HG03196 (cell line): ENCODE measurements at regions not wholly inside any gene's neighbourhood (a gene's known extent, or its start where the extent isn't known, plus 50 kb on each side); places are given as distances from the start of the nearest gene placed in this dataset.

Experiments used
- ATAC-seq: cut with Tn5 transposase; IDR thresholded peaks from one replicate; pipeline ENCODE4 v1.9.1; 2021; ENCODE audit not compliant: unreplicated experiment

GRCh38 chr10:21068026-21068656 lies 171.0 kb upstream of the NEBL start:
- ATAC-seq: no peak

- no peak for ATAC-seq
Observed at GRCh38 chr10:21065621-21066248, 168.6 kb upstream of the NEBL start.

DNA sequence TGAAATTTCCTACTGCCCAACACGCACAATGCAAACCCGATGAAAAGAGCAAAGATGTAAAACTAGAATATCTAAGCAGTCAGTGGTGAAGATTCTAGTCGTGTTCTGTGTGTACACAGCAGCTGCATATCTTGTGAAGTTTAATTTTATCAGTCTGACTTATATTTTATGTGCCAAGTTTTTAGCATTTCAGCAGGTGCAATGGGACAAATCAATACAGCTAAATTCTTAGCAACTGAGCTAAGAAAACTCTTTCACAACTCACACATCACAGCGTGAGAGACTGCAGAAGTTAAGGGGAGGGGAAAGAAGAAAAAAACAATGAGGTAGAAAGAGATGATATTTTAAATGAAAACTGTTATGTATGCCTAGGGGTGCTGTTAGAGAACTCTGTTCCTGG lies 164.9 kb upstream of the NEBL start:
- ATAC-seq: no peak

- ATAC-seq: no peak
Observed at GRCh38 chr10:21061184-21061583, 164.1 kb upstream of the NEBL start.

DNA sequence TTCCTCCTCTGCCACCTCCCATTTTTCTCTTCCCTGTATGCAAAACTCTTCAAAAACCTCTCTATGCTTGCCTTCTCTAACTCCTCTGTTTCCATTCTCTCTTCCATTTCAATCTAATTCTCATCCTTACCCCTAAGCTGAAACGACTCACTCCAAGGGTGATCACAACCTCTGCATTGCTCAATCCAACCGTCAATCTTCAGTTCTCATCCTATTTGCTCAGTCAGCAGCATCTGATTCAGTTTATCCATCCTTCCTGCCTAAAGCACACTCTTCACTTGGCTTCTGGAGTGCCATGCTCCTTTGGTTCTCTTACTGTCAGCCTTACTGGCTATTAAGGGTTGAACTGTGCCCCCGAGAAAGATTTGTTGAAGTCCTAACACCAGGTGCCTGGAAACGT lies 163.5 kb upstream of the NEBL start:
- no peak for ATAC-seq

DNA sequence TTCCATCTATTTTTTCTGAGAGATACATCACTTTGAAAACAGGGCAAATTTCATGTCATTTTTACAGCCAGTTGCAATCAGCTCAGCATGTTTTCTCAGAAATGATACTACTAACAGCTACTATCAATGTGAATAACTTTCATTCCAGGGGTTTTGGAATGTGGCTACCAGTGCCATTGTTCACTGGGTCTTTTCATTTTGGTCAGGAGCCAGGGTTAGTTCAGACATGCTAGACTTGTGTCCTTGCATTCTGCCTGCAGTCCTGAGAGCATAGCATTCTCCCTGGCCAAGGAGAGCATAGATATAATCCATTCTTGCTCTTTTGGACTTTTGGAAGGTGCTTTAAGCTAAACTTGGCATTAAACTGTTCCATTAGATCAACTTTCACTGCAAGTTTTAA lies 160.9 kb upstream of the NEBL start:
- ATAC-seq: no peak

DNA sequence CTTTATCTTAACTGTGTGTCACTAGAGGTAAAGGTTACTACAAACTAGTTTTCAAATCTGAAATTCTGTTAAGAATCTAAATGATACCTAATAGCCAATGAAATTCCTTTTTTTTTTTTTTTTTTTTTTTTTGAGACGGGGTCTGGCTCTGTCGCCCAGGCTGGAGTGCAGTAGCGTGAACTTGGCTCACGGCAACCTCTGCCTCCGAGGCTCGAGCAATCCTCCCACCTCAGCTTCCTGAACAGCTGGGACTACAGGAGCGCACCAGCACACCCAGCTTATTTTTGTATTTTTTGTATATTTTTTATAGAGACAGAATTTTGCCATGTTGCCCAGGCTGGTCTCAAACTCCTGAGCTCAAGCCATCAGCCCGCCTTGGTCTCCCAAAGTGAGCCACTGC lies 160.3 kb upstream of the NEBL start:
- ATAC-seq: no peak

DNA sequence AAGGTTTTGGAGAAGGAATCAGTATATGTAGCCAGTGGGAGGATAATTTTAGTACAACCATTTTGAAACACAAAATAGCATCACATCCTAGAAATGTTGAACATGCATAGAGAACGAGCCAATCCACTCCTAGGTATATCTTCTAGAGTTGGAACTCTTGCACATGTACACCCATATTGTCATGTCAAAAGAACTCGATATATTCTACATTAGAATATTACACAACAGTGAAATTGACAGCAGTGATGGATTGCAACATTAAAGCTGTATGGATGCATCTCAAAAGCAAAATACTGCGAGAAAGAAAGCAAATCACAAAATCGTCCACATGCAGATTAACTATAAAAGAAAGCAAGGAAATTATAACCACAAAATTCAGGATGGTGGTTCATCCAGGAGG lies 159.3 kb upstream of the NEBL start:
- no peak for ATAC-seq

DNA sequence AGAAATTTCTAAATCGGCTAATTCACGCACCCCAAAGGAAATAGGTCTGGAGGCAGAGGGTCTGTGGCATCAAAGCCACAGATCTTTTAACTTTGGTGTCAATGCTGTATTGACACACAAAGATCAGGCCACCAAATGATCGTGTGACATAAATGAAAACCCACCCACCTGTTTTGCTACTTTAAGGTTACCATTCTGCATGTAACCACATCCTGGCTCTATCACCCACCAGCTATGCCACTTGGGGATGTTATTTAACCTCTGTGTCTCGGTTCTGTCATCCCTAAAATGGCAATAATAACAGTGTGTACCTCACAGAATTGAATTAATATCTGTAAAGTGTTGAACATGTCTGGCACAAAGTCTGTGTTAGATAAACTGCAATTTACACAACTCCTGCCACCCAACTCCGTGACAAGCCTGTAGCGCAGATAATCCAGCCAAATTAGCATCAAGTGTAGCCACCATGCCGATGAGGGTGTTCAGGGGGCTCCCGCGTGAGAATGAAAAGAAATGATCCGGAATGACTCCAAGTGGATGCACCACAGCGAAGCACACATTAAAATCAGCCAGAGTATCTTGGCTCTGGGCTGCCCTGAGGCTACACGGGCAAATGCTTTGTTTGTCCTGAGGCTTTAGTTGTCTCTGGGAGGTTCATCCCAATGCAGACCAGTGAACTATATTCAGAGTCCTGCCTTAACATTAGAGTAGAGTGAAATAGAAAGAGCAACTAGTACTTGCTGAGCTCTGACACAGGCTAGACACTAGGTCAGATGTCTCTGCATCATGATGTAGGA lies 158.4 kb upstream of the NEBL start:
- ATAC-seq: no peak

DNA sequence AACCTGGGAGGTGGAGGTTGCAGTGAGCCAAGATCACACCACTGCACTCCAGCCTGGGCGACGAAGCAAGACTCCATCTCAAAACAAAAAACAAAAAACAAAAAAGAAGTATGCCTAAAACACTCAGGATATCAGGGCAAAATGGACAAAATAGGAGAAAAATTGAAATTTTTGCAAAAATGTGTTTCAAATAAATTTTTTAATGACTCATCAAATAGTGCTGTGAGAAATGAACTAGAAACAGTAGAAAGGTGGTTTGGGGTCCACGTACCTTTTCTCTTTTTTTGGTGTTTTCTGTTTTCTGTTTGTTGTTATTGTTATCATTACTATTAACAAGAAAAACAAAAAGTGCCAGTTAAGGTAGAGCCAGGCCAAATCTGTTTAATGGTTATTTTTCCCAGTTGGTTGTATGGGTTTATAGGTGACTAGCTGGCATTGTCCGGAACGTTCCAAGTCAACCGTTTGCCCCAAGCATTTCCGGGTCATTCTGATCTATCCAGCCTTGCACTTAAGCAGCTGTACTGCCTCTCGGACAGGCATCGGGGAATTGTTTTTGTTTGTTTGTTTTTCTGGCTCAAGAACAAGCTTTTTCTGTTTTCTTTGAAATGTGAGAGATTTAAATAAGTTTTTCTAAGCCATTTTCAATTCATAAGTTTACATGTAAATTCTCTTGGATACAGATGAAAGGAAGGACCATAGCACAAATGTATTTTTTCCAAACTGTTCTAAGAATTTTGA lies 157.0 kb upstream of the NEBL start:
- no peak for ATAC-seq

DNA sequence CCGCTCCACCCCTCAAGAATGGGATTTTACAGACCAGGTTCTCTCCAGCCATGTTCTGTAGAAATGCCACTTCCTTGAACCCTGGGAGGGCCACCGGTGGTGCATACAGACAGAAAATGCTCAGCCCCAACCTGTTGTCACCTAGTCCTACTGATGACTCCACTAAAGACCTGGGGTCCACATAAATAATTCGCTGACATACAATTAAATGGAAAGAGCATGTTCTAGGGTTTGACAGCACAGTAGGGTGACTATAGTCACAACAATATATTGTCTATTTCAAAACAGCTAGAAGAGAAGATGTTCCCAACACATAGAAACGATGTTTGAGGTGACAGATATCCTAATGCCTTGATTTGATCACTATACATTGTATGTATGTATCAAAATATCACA lies 155.6 kb upstream of the NEBL start:
- no peak for ATAC-seq

DNA sequence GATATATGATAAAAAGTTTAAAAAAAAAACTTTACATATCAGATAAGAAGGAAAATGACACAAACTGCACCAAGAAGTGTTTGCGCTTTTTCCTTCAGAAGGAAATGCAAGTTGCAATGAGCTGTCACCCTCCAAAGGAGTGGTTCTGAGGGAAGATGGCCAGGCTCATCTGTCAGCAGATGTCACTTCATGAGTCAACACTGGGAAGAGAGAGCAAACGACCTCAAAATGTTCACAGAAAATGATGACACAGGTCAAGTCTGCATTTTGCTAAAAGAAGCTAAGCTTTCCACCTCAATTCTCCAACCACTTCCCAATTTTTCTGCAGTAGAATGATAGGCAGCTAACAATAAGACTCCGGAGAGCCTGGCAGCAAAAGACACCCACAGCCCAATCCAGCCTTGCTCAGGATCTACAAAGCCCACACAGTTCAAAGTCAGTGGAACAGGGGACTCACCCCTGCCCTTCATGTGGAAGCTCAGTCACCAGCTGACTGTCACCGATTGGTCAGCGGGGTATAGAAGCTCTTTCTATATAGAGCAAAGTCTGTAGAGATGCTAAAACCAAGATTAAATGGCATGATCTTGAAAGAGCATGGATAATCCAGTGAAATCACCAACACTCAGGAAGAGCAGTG lies 155.1 kb upstream of the NEBL start:
- ATAC-seq: no peak

GRCh38 chr10:21049482-21049881 lies 152.4 kb upstream of the NEBL start:
- no peak for ATAC-seq

DNA sequence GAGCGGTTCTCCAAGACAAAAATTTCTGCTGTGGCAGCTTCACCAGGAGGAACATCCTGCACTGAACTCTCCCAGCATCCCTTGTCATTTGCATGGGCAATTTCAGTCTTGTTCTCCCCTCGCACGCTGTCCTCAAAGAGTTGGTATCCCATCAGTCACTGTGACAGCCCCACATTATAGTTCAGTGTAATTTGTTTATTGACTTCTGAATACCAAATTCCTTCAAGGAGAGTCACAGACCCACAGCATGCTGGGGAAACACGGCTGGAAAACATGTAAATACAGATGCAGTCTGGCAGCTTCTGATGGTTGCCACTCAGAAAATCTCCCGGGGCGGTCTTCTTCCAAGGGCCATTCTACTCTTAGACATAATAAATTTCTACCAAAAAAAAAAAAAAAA lies 151.0 kb upstream of the NEBL start:
- ATAC-seq: no peak

DNA sequence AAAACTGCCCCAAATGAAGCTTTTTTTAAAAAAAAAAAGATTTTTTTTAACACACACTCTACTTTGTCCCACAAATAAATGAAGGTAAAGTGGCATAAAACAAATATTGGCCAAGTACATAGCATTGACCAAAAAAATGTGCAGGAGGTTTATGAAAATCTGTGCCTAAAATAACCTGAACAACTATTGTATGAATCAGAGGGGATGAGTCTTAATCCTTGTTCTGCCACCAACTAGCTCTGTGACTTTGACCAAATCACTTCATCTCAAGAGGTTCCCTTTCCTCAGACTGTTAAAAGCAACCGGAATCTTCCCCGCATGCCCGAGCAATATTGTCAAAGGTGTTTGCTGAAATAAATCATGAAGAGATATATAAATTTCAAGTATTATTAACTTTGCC lies 150.4 kb upstream of the NEBL start:
- ATAC-seq: no peak

- ATAC-seq: no peak
Observed at GRCh38 chr10:21047096-21047495, 150.0 kb upstream of the NEBL start.

GRCh38 chr10:21043044-21043443 lies 145.9 kb upstream of the NEBL start:
- no peak for ATAC-seq

DNA sequence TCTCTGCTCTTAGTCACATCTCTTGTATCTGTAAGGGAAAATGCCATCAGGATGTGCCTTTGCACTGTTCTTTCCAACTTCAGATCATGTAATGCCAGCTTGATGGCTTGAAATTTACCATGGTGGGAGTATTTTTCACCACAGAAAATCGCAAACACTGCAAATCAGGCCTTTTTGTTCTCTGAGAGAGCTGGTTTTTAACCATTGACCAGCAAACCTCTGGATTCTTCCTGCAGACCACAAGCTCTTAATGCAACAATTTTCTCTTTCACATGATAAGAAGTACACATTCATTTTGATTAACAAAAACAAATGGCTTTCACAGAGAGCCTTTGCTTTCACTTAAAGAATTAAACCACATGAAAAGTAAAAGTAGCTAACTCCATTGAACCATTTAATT lies 145.4 kb upstream of the NEBL start:
- ATAC-seq: no peak

DNA sequence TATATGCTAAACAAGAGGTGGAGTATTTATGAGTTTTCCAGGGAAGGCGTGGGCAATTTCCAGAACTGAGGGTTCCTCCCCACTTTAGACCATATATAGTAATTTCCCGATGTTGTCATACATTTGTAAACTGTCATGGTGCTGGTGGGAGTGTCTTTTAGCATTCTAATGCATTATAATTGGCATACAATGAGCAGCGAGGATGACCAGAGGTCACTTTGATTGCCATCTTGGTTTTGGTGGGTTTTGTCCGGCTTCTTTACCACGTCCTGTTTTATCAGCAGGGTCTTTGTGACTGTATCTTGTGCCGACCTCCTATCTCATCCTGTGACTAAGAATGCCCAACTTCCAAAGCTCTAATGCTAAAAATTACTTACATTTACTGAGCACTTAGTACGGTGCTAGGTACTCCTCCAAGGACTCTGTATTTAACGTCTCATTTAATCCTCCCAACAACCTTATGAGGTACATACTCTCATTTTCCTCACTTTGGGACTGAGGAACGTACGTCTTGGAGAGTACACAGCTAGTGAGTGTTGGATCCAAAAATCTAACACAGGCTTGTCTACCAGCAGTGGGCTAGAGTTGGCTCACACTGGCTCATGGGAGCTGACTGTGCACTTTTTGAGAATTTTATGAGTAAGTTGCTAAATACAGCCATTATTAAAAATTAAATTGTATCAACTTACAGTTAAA lies 144.8 kb upstream of the NEBL start:
- no peak for ATAC-seq

- no peak for ATAC-seq
Observed at GRCh38 chr10:21039721-21040120, 142.6 kb upstream of the NEBL start.

- no peak for ATAC-seq
Observed at GRCh38 chr10:21036757-21037156, 139.6 kb upstream of the NEBL start.
